GM18508 (cell line): ENCODE measurements at regions not wholly inside any gene's neighbourhood (a gene's known extent, or its start where the extent isn't known, plus 50 kb on each side); places are given as distances from the start of the nearest gene placed in this dataset.

Source experiments
- ATAC-seq: cut with Tn5 transposase; IDR thresholded peaks from one replicate; pipeline ENCODE4 v1.9.1; 2021; ENCODE audit warnings: moderate number of reproducible peaks; ENCODE audit not compliant: insufficient read depth, unreplicated experiment

DNA sequence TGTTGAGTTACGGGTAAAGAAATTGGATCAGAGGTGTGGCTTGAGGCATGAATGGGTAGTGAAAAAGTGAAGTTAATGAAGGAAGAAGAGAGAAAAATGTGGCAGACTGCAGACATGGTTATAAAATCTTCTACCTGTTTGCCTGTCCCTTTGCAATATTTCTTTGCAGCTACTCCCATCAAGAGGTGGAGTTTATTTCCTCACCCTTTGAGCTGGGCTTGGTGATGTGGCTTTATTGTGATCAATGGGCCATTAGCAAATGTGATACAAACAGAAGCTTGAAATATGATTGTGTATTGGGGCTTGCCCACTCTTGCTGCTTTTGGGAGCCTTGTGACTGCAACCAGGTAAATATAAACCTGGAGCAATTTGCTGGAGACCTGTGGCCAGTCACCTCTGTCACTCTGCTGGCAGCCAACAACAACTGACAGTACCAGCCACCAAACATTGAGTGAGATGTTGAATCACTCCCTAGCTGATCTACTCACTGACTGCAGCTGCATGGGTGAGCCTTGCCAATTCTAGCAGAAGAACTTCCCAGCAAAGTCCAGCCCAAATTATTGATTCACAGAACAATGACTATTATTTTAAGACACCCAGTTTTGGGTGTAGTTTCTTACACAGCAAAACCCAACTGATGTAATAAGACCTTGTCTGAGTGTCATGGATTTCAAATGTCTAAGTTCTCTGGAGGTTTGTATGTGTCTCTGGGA is 151.0 kb upstream of the ATP2B1 start:
- ATAC-seq = no peak

DNA sequence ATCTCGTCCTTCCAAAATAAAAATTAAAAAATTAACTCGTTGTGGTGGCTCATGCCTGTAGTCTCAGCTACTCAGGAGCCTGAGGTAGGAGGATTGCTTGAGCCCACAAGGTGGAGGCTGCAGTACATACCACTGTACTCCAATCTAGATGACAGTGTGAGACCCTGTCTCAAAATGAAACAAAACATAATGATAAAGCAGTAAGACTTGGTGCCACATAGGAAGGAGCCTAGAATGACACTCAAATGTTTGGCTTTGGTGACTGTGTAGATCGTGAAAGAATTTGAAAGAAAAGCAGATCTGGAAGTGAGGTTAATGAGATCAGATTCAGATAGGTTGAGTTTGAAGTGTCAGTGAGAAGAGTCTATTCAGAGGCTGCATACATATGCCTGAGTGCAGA is 150.1 kb upstream of the ATP2B1 start:
- ATAC-seq = no peak

DNA sequence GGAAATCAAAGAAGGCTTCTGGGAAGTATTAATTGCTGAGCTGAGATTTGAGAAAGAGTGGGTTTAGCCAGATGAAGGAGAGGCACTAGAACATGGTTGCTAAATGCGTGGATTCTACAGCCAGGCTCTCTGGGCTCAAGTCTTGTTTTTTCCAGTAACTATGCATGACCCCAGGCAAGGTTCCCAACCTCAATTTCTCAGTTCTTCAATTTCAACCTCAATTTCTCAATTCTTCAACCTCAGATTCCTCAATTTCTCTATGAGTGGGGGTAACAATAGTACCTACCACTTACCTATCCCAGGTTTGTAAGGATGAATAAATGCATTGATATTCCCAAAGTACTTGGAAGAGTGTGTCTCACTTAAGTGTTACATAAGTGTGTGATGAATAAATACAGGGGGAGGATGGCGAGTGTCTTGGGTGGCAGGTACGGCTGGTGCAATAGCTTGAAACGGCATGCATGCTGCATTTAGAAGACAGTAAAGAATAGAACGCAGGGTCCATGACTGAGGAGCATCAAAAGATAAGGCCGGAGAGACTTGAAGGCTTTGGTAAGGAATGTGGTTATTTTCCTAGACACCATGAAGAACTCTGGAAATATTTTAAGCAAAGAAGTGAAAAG is 149.1 kb upstream of the ATP2B1 start:
- ATAC-seq = no peak

DNA sequence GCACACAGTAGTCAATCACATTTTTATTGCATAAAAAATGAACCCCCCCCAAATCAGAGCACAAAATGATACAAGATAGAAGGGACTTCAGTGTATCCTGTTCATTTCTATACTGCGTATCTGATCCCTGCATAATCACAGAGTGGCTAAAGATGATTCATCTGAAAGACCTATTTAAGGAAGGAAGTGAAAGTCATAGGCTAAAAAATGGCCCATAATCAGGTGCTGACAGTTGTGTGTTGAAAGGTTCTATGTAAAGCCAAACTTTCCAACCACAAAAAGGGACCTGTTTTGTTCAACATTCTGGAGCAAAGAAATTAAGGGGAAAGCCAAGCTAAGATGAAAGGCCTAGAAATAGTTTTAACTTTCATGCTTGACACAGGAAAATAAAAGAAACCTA is 147.8 kb upstream of the ATP2B1 start:
- ATAC-seq = peak; percentile 90

DNA sequence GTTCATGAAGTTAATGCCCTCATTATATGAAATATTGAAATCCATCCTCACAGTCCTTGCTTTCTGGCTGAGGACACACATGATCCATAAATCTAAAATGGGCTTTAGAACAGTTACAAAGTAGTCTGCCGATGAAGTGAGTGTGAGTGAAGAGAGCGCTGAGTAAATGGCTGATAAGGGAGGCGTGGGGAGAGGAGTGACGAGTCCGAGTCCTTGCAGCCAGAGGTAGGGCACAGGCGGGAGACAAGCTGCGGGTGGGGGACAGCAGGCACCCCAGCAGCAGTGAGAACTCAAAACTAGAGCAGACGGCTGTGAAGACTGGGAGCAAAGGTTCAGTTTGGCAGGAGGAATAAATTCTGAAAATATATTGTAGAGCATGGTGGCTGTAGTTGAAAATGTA is 140.1 kb upstream of the ATP2B1 start:
- no peak for ATAC-seq

DNA sequence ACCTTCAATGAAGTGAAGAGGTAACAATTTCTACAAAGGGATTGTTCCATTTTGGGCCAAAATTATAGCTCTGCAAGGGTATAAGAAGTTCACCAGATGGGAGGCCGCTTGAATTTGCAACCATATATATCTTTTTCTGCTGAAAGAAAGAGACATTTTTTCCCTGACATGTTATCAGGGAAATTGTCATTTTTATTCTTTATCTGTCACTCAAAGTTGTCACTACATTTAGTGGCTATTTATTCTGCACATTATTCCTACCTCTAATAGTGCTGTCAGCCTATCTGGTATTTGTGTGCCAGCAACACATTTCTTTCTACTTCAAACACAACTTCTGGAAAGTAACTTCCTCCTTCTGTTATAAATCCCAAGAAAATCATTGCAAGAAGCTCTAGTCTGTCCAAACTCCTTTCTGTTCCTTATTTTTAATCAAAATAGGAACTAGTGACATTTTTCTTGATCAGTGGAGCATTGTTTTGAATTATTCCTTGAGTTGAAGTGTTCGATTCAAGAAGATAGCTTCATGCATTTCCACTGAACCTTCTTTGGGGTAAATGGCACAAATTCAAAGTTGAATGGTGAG is 137.9 kb upstream of the ATP2B1 start:
- no peak for ATAC-seq

DNA sequence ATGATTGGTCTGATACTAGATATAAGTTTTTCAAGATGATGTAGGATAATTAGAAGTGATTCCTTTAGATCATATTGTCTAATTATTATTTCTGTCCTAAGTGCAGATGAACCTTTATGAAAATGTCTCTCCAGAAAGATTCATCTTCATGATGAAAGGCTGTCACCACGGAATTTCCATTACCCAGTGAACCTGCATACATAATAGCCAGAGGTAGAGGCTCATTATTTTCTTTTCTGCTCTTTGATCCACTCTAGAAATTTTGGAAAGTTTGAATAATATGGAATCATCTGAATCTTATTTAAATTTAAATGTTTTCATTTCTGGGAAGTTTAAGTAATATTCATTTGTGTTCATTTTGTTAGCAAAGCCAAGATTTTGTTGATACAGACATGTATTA is 137.1 kb upstream of the ATP2B1 start:
- ATAC-seq = no peak

DNA sequence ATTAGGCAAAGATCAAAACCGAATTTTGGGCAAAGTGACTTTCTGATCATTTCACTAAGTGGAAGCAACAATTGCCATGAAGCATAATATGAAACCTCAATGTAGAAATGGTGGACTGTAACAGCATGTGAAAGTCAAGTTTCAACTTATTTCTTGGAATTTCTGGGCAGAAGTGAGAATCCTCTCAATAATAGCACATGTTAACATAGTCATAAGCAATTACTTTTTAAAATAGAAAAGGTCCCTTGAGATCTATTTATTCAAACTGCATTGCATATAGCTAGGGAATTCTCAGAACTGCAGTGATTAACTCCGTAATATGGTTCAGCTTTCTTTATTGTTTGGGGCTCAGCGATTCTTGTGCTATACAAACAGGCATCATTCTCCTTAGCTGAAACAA is 136.7 kb upstream of the ATP2B1 start:
- no peak for ATAC-seq

DNA sequence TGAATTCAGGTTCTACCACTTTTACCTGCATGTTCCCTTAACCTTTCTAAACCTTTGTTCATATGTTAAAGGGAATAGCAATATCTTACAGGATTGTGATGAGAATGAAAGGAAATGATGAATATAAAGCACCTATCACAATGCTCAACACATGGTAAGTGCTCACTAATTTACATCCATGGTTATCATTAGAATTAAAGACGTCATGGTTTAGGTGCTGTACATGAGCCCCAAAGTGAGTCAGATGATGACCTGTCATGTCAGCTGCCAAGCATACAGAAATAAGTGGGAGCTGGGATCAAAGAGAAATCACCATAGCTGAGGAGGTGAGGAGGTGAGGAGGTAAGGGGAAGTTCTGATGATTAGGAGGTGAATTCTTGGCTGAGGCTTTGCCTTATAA is 135.9 kb upstream of the ATP2B1 start:
- ATAC-seq = no peak

DNA sequence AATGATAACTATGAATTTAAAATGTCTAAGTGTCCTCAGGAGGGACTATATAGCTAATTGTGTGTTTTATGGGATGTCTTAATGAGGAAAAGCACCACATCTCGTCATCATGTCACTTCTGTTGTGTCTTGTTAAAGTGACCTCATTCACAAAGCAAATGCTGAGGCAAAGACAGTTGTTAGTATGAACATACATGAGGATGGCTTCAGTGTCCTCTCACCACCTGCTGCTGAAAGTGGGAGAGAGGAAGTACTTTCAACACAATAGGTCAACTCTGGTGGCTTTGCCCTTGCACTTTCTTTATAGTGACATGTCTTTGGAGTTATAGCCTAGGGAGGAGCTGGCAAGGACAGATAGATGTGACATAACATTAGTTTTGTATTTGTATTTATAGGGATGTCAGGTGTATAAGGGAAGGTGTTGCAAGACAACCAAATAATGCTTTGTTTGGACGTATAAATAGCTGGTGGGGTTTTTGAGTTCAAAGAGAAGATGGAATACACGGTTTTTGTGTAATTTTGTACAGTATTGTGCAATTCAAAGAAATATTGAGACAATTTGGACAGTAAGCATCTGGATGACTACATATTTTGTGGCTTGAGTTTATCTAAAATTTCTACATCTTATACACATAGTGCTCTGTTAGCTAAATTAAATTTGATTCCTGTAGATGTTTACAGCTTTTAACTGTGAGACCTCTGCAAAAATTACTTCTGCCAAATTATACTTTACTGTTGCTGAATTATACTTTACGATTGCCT is 131.7 kb upstream of the ATP2B1 start:
- no peak for ATAC-seq

DNA sequence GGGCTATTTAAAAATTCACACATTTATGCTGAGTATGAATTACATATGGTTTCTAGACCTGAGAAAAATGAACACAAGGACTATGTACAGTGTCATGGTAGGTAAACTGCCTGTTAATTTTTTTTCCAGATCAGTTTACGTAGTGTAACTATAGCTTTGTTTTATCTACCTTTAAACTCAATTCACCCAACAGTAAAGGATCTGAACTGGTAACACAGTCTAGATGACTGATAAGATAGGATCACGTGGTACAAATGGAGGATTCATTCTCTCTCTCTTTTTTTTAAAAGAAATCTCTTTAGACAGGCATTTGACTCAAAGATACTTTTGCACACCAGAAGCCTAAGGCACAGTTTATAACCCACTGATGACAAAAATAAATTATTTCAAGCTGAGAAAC is 130.8 kb upstream of the ATP2B1 start:
- ATAC-seq = no peak

DNA sequence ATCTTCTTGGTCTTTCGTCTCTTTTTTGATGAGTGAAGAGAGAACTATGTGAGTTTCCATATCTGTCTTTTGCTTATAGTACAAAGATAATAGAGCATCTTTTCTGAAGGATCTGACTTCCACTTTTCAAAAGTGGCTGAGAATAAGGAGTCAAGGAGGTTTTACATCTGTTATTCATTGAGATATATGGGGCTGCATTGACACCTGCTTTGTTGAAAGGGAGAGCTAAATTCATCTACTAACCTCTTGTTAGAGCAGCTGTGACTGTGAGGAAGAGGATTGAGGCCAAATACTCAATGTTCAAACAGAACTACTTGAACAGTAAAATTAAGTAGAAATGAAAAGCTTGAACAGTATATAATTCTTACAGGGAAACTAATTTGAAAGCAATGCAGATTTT is 130.2 kb upstream of the ATP2B1 start:
- no peak for ATAC-seq

DNA sequence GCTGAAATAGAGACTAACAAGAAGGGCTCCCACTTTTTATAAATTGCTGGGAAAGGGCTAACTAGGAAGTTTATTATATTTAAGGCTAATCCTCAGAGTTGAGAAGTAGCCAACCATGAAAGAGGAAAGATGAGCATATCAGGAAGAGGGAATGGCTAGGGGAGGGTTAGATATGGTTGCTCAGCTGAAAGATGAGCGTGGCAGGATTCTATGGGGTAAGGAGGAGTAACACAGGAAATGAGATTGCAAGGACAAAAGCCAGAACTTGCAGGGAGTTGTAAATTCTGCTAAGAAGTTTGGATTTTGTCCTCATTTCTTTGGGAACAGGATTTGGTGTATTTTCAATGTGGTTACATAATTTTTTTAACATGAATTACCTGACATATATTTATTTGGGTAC is 127.4 kb upstream of the ATP2B1 start:
- ATAC-seq = no peak

DNA sequence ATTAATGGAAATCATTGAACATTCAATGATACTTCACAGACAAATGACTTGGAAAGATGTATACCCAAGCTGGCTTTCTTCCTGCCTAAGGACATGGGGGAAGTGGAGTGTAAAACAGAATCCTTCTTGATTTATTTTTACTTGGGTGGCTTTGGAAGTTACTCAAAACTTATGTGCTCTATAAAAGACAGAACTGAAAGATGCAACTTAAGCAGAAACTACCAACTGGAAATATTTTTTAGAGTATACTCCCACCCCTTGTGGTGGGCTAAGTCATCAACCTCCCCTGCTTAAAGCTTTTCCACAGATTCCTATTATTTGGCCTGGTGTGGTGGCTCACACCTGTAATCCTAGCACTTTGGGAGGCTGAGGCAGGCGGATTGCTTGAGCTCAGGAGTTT is 126.0 kb upstream of the ATP2B1 start:
- ATAC-seq = no peak

DNA sequence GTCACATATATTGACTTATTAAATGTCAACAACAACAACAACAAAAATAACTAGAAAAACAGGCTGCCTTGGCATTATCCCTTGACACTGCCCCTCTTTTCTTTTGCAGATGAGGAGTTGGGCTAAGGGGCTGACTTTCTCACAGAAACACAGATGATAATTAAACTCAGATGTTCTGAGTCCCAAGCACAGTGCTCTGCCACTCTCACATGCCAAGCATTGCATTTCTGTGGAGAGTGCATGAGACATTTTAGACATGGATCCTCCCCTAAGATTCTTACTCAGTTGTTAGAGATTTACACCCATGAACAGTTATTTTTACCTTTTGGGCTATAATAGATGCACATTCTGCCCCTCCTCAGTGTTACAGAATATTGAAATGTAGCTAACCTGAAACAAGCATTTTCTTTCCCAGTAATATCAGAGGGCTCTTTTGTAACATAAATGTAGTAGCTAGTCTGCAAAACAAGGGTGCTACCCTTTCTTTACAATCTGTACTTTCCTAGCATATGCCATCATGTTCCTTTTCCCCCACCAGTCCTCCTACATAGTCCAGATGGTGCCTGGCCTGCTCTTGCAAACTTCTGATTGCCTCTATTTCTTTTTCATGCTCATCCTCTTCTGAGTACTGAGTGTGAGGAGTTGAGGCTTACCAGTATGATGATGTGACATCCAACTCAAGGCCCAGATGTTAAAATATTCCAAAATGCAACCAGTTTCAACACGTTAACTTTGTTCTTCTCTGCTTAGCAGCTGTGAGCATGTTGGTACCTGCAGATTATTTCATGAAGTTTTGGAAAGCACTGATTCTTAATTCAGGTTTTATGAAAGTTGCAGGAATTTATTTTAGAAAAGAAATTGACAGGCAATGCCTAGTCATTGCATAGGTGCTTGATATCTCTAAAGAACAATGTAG is 125.0 kb upstream of the ATP2B1 start:
- ATAC-seq = no peak

DNA sequence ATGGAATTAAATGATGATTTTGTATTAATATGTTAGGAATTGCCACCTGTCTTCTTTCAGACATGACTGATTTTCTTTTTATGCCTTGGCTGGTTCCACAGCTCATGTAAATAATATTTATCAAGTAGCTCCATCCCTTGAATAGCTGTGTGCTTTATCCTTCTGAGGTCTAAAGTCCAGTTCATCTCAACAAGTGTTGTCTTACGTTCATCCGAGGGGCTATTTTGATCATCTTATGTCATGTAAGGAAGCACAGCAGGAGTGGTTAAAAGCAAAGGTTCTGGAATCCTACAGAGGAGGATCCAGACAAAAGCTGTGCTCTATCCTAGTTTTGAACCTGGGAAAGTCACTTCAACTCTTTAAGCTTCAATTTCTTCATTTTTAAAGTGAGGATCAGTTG is 123.7 kb upstream of the ATP2B1 start:
- no peak for ATAC-seq

DNA sequence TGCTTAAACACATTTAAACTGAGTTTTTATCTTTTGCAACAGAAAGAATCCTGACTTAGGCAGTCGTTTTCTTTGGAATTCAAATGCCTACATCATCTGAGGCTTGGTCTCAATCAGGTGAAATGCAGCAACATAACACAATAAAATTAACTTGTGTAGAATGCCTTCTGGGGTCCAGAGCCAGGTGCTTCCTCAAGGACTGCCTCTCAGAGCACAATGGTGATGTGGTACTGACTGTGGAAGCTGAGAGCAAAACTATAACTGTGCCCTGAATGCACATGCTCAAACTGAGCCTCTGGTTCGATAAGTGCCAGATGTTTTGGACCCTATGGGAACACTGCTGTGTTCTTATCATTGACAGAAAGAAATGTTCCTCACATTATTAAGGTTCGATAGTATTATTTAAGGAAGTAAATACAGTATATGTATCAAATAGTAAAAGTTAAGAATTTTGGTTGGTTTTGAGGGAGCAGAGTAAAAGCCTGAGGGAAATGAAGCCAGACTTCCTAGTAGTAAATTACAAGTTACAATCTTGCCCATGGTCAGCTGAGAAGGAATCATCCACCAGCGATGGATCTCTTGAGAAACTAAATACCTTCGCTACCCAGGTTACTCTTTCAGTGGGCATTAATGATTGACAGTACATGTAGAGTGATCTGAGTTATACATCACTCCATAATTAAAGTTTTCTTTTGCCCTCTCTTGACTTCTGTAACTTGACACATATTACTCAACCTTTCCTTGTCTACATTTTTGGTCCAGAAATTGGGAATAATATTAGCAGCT is 122.9 kb upstream of the ATP2B1 start:
- no peak for ATAC-seq

DNA sequence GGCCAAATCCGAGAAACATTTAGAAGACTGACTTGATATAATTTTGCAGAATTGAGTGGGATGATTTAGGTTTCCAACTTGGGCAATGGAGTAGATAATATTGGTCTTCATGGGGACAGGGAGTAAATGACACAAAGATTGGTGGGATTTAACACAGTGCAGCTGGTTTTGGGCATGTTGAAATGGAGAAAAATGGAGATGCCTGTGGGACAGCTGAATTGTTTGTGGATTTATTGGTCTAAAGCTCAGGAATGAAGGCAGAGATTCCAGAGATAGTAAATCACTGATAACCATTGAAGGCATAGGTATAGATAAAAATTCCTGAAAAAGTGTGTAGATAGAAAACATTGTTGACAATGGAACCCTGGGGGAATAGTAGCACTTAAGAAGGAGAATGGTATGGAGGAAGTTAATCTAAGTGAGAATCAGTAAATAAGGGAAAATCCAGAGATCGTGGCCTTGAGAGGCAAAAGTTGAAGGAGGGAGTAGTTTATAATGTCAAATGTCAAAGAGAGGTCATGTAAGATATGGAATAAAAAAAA is 120.9 kb upstream of the ATP2B1 start:
- no peak for ATAC-seq

DNA sequence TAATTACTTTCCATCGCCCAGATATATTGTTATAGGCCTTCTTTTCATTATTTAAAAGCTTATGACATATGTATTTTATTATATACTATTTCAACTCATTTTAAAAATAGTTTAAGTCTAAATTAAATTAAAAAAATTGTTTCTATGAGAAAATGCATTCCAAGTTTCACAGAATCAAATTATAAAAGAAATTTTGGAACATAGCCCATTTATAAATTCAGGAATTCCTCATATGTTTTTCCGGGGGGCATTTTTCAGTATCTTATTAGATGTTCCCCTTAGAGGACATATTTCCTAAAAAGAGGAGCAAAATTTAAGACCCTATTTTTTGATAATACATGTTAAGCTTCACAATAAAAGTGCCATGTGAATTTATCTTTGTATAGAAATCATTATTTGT is 119.9 kb upstream of the ATP2B1 start:
- ATAC-seq = no peak
